Lung (tissue), 11 donors: ENCODE measurements at regions not wholly inside any gene's neighbourhood (a gene's known extent, or its start where the extent isn't known, plus 50 kb on each side); places are given as distances from the start of the nearest gene placed in this dataset.

Source experiments
- ATAC-seq: fragments of 200-7000 bp; cut with Tn5 transposase; one replicate; pipeline ENCODE4 v1.9.1; 2020; ENCODE audit warnings: moderate number of reproducible peaks; ENCODE audit not compliant: insufficient read depth, low FRiP score
- DNase-seq, 3 donors: peaks; one replicate each; pipeline ENCODE4 v3.0.0-alpha.2; 2013 to 2017
- H3K27ac ChIP-seq, 2 donors: one replicate each; pipeline ENCODE4 v1.5.1; 2013; ENCODE audit warnings: mild to moderate bottlenecking in 2 of 2, moderate library complexity in 2 of 2, control low read depth in 1 of 2, inconsistent platforms in 1 of 2, low read depth in 1 of 2, low read length in 1 of 2
- H3K27me3 ChIP-seq, 3 donors: one replicate each; pipeline ENCODE4 v1.5.1; 2013; ENCODE audit warnings: low read length in 2 of 3; ENCODE audit not compliant: control insufficient read depth in 3 of 3, insufficient read depth in 3 of 3
- H3K36me3 ChIP-seq, 4 donors: one replicate each; pipeline ENCODE4 v1.5.1; 2013; ENCODE audit warnings: low read length in 4 of 4, mild to moderate bottlenecking in 1 of 4, moderate library complexity in 1 of 4; ENCODE audit not compliant: control insufficient read depth in 4 of 4, insufficient read depth in 4 of 4
- H3K4me1 ChIP-seq, 5 donors: one replicate each; pipeline ENCODE4 v1.5.1; 2013; ENCODE audit warnings: low read length in 5 of 5, mild to moderate bottlenecking in 2 of 5, moderate library complexity in 1 of 5; ENCODE audit not compliant: control insufficient read depth in 5 of 5, insufficient read depth in 5 of 5
- H3K4me3 ChIP-seq: one replicate; pipeline ENCODE4 v1.5.1; 2013; ENCODE audit warnings: mild to moderate bottlenecking, control low read depth, moderate library complexity
- H3K9ac ChIP-seq, 2 donors: one replicate each; pipeline ENCODE4 v1.5.1; 2013; ENCODE audit warnings: low read length in 2 of 2, control low read depth in 1 of 2; ENCODE audit not compliant: insufficient read depth in 1 of 2
- H3K9me3 ChIP-seq, 4 donors: one replicate each; pipeline ENCODE4 v1.5.1; 2013; ENCODE audit warnings: low read length in 3 of 4, mild to moderate bottlenecking in 1 of 4, moderate library complexity in 1 of 4; ENCODE audit not compliant: control insufficient read depth in 4 of 4, insufficient read depth in 3 of 4
- WGBS, 2 donors: extraction: QIAGEN DNeasy Blood & Tissue Kit; methylation state at CpG; one replicate each; pipeline ENCODE4 v1.1.7; 2013; 5-methylcytosine and 5-hydroxymethylcytosine counted together
- TF ChIP-seq, protein P1 (sequence below): IDR thresholded peaks from 2 replicates; pipeline ENCODE4 v1.5.1; 2012; ENCODE audit warnings: mild to moderate bottlenecking; ENCODE audit errors: control extremely low read depth, extremely low read depth
- donor health status: control.
- donor health status: control.
- donor health status: Bipolar disorder and iron deficiency.
- donor health status: healthy.
- donor health status: DM: yes; HTN: yes; CAD: no.

DNA sequence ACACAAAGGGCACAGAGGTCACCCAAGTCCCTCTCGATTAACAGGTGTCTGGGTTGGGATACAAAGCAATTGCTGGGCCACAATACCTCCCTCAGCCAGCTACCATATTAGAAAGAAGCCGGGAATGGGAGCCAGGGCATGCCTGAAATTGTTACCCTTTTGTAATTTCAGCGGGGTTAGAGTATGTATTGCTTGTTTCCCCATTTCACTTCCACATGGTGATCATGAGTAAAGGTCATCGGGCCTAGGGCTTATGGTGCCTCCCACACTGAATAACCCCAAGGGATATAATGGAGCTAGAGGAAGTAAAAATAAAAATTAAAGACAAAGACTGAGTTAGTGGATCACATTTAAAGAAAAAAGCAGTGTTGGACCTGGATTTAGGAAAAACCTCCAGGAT lies 437.2 kb upstream of the KLHL29 start:
- H3K4me1 ChIP-seq: no peaks in the 10 kb centered on the region
- no peak overlapping the region for H3K27ac ChIP-seq
- DNase-seq: no peak
- no peaks in the 10 kb centered on the region for H3K36me3 ChIP-seq
- TF ChIP-seq, protein P1, sequence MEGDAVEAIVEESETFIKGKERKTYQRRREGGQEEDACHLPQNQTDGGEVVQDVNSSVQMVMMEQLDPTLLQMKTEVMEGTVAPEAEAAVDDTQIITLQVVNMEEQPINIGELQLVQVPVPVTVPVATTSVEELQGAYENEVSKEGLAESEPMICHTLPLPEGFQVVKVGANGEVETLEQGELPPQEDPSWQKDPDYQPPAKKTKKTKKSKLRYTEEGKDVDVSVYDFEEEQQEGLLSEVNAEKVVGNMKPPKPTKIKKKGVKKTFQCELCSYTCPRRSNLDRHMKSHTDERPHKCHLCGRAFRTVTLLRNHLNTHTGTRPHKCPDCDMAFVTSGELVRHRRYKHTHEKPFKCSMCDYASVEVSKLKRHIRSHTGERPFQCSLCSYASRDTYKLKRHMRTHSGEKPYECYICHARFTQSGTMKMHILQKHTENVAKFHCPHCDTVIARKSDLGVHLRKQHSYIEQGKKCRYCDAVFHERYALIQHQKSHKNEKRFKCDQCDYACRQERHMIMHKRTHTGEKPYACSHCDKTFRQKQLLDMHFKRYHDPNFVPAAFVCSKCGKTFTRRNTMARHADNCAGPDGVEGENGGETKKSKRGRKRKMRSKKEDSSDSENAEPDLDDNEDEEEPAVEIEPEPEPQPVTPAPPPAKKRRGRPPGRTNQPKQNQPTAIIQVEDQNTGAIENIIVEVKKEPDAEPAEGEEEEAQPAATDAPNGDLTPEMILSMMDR: no peak
- no peak for ATAC-seq
- no peaks in the 10 kb centered on the region for H3K27me3 ChIP-seq
- no peak overlapping the region for H3K4me3 ChIP-seq
- no peak overlapping the region for H3K9ac ChIP-seq
- WGBS, 2 donors: 89 to 91% methylated on average over 4 of the region's 4 CpGs
- peaks cover 0 to 4% (median 0%) of the 10 kb centered on the region in 4 donors for H3K9me3 ChIP-seq

DNA sequence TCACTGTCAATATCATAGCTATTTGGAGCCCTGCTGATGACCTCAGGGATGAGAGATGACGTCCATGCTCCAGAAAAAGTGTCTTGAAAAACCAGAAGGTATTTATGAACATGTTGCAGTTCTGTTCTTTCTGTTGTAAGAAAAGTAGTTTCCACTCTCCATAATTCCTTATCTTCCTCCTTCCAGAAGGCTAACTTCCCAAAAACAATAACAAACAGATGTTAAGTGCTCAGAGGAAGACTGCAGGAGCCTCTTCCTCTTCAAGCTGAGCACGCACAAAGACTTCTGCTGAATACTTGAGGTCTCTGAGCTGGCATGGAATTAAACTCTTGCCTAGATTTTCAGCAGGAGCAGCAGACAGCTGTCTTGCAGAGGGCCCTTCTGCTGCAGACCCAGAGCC lies 434.5 kb upstream of the KLHL29 start:
- H3K27ac ChIP-seq: no peak overlapping the region
- no peaks in the 10 kb centered on the region for H3K27me3 ChIP-seq
- DNase-seq (no peak), ATAC-seq (no peak)
- 24 to 42% methylated on average over 2 of the region's 2 CpGs for WGBS, 2 donors
- H3K4me3 ChIP-seq: no peak overlapping the region
- no peaks in the 10 kb centered on the region for H3K4me1 ChIP-seq
- TF ChIP-seq, protein P1: no peak
- H3K9me3 ChIP-seq: peaks cover 0 to 3% (median 0%) of the 10 kb centered on the region in 4 donors
- no peaks in the 10 kb centered on the region for H3K36me3 ChIP-seq
- H3K9ac ChIP-seq: no peak overlapping the region

DNA sequence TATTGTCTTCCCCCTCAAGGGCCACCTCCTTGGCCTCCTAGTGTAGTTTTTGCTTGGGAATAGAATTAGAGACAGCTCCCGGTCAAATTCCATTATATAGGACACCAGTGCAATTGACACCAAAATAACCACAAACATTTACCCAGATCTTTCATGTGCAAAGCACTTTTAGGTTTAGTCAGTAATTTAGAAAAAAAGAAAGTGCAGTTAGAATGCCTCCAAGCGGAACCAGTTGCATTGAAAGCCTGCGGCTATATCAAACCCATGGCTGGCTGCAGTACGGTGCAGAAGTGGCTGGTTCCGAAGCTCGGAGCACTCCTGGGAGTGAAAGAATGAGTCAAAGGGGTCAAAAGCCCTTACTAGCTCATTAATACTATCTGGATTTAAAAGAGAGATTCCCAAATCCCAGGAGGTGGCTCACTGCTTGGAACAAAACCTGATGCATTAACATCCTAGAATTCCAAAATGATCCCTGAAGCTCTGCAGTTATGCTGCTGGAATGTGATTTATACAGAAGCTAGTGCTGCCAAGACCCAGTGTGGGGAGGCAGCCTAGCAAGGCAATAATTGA lies 432.2 kb upstream of the KLHL29 start:
- Histone ChIP-seq H3K27me3 (no peaks in the 10 kb centered on the region), H3K4me3 (no peak overlapping the region), H3K4me1 (no peaks in the 10 kb centered on the region), H3K27ac (no peak overlapping the region), H3K36me3 (no peaks in the 10 kb centered on the region), H3K9me3 (peaks cover 0 to 5% (median 0%) of the 10 kb centered on the region in 4 donors), H3K9ac (no peak overlapping the region)
- ATAC-seq: no peak
- no peak for DNase-seq
- 77 to 82% methylated on average over 6 of the region's 6 CpGs for WGBS, 2 donors
- TF ChIP-seq, protein P1: no peak

DNA sequence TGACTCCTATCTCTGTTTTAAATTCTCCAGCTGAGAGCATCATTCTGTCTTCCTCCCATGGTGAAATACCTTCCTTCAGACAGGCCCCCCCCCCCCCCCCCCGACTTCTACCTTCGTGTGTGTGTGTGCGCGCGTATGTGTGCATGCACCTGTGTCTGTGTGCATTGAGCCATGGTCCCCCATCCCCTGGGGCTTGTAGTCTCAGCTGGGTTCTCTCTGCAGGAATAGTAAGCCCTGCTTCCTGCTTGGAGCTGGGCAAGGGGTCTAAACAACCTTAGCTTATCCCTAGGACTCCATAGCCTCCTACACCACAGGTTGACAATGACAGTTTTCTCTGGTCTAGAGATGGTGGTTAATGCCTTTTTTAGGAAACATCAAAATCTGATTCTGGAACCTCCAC lies 427.5 kb upstream of the KLHL29 start:
- Histone ChIP-seq H3K27me3 (no peaks in the 10 kb centered on the region), H3K9ac (no peak overlapping the region), H3K4me1 (no peaks in the 10 kb centered on the region), H3K27ac (no peak overlapping the region), H3K4me3 (no peak overlapping the region), H3K36me3 (no peaks in the 10 kb centered on the region), H3K9me3 (peaks cover 0 to 2% (median 0%) of the 10 kb centered on the region in 4 donors)
- 91 to 100% methylated on average over 5 of the region's 5 CpGs for WGBS, 2 donors
- ATAC-seq (no peak), DNase-seq (no peak)
- TF ChIP-seq, protein P1: no peak
